Neural cell (in vitro differentiated cells): ENCODE measurements at regions not wholly inside any gene's neighbourhood (a gene's known extent, or its start where the extent isn't known, plus 50 kb on each side); places are given as distances from the start of the nearest gene placed in this dataset.

Source experiments
- H2AFZ ChIP-seq: fragments of 200-600, 300-800 bp; sonication (generic), shearing (Covaris generic); 2 replicates; pipeline ENCODE4 v1.6.0; 2014; ENCODE audit warnings: low read depth, mild to moderate bottlenecking, antibody characterized with exemption, low read length, moderate library complexity
- H3F3A ChIP-seq: fragments of 200-600 bp; shearing (Covaris generic); 2 replicates; pipeline ENCODE4 v1.6.1; 2016; ENCODE audit warnings: mild to moderate bottlenecking, moderate library complexity, mixed read lengths, antibody characterized with exemption, low read length; ENCODE audit not compliant: insufficient read depth, poor library complexity, severe bottlenecking
- H3K27ac ChIP-seq: fragments of 200-600, 300-800 bp; sonication (generic), shearing (Covaris generic); 2 replicates; pipeline ENCODE4 v1.5.1; 2014; ENCODE audit warnings: mild to moderate bottlenecking, low read length, moderate library complexity
- H3K27me3 ChIP-seq: fragments of 300-800, 200-600 bp; sonication (generic), shearing (Covaris generic); 2 replicates; pipeline ENCODE4 v1.6.0; 2014; ENCODE audit warnings: mild to moderate bottlenecking, low read depth, low read length, moderate library complexity; ENCODE audit not compliant: insufficient read depth
- H3K36me3 ChIP-seq: fragments of 300-800, 200-600 bp; sonication (generic), shearing (Covaris generic); 2 replicates; pipeline ENCODE4 v1.5.1; 2014; ENCODE audit warnings: mild to moderate bottlenecking, antibody characterized with exemption, low read length, moderate library complexity; ENCODE audit not compliant: insufficient read depth
- H3K4me2 ChIP-seq: fragments of 300-800, 200-600 bp; sonication (generic), shearing (Covaris generic); 2 replicates; pipeline ENCODE4 v1.6.0; 2014; ENCODE audit warnings: mild to moderate bottlenecking, low read length
- H3K4me3 ChIP-seq: fragments of 300-800, 200-600 bp; sonication (generic), shearing (Covaris generic); 2 replicates; pipeline ENCODE4 v1.5.1; 2014; ENCODE audit warnings: mild to moderate bottlenecking, low read length, moderate library complexity
- H3K79me2 ChIP-seq: fragments of 200-600 bp; shearing (Covaris generic); replicated peaks from 2 replicates; pipeline ENCODE4 v1.6.0; 2014; ENCODE audit warnings: mild to moderate bottlenecking, low read length, moderate library complexity; ENCODE audit not compliant: insufficient read depth
- H3K9ac ChIP-seq: fragments of 300-800, 200-600 bp; sonication (generic), shearing (Covaris generic); 2 replicates; pipeline ENCODE4 v1.6.1; 2016; ENCODE audit warnings: mild to moderate bottlenecking, low read length, mixed read lengths
- H3K9me2 ChIP-seq: fragments of 200-600 bp; shearing (Covaris generic); 2 replicates; pipeline ENCODE4 v1.6.1; 2016; ENCODE audit warnings: mild to moderate bottlenecking, low read length, mixed read lengths; ENCODE audit not compliant: insufficient read depth
- H3K9me3 ChIP-seq: fragments of 200-600, 300-800 bp; sonication (generic), shearing (Covaris generic); 2 replicates; pipeline ENCODE4 v1.6.1; 2016; ENCODE audit warnings: mild to moderate bottlenecking, mixed run types, low read length, moderate library complexity, mixed read lengths
- H4K20me1 ChIP-seq: fragments of 200-600 bp; shearing (Covaris generic); 2 replicates; pipeline ENCODE4 v1.6.1; 2016; ENCODE audit warnings: mild to moderate bottlenecking, mixed run types; ENCODE audit not compliant: insufficient read depth
- EP300 ChIP-seq: fragments of 450-650 bp; conservative IDR thresholded peaks from 2 replicates; pipeline ENCODE4 v1.6.1; 2014; ENCODE audit warnings: antibody characterized with exemption, mild to moderate bottlenecking, moderate library complexity; ENCODE audit not compliant: poor library complexity, severe bottlenecking
- EZH2 ChIP-seq: fragments of 200-600, 300-800 bp; shearing (Covaris generic), sonication (generic); IDR thresholded peaks from 2 replicates; pipeline ENCODE4 v1.6.1; 2014; ENCODE audit warnings: antibody characterized with exemption, low read length, borderline replicate concordance, mild to moderate bottlenecking; ENCODE audit not compliant: insufficient read depth, poor library complexity, severe bottlenecking
- MXI1 ChIP-seq: fragments of 450-650 bp; conservative IDR thresholded peaks from 2 replicates; pipeline ENCODE4 v1.6.1; 2014; ENCODE audit warnings: antibody characterized with exemption, mild to moderate bottlenecking; ENCODE audit not compliant: poor library complexity, severe bottlenecking
- POLR2AphosphoS5 ChIP-seq: IDR thresholded peaks from 2 replicates; pipeline ENCODE4 v1.6.1; 2012
- RAD21 ChIP-seq: fragments of 450-650 bp; conservative IDR thresholded peaks from 2 replicates; pipeline ENCODE4 v1.6.1; 2014; ENCODE audit warnings: antibody characterized with exemption, mild to moderate bottlenecking, moderate library complexity
- SMC3 ChIP-seq: fragments of 450-650 bp; conservative IDR thresholded peaks from 2 replicates; pipeline ENCODE4 v1.6.1; 2014; ENCODE audit warnings: antibody characterized with exemption, mild to moderate bottlenecking, moderate library complexity; ENCODE audit not compliant: poor library complexity
- TAF1 ChIP-seq: IDR thresholded peaks from 2 replicates; pipeline ENCODE4 v1.6.1; 2012; ENCODE audit warnings: low read depth
- TF ChIP-seq, protein P1 (sequence below): fragments of 450-650 bp; IDR thresholded peaks from 2 replicates; pipeline ENCODE4 v1.5.1; 2014; ENCODE audit warnings: antibody characterized with exemption, mild to moderate bottlenecking, moderate library complexity; ENCODE audit not compliant: poor library complexity, severe bottlenecking
- TF ChIP-seq, protein P2 (sequence below): IDR thresholded peaks from 2 replicates; pipeline ENCODE4 v1.6.1; 2012; ENCODE audit warnings: borderline replicate concordance

DNA sequence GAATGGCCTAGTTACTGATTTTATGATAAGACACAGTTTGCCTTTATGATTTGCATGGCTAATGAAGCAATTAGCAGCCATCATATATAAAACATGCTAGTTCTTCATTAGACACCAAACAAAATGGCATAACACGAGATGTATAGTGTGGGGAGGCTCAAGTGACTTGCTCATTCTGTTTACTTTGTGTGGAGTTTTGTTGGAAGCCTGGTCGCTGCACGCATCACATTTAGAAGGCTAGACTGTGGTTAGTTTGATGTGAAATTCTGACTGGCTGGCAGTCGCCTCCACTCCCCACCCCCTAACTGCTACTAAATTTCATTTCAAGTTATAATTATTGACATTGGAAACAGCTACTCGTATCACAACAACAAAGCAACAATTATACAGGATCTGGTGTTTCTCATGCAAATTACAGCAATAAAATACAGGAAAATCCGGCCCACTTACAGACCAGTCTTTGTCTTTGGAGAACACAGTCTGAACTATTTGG, 356.1 kb downstream of the LMO4 start:
- no peak overlapping the region for H3K9ac ChIP-seq

DNA sequence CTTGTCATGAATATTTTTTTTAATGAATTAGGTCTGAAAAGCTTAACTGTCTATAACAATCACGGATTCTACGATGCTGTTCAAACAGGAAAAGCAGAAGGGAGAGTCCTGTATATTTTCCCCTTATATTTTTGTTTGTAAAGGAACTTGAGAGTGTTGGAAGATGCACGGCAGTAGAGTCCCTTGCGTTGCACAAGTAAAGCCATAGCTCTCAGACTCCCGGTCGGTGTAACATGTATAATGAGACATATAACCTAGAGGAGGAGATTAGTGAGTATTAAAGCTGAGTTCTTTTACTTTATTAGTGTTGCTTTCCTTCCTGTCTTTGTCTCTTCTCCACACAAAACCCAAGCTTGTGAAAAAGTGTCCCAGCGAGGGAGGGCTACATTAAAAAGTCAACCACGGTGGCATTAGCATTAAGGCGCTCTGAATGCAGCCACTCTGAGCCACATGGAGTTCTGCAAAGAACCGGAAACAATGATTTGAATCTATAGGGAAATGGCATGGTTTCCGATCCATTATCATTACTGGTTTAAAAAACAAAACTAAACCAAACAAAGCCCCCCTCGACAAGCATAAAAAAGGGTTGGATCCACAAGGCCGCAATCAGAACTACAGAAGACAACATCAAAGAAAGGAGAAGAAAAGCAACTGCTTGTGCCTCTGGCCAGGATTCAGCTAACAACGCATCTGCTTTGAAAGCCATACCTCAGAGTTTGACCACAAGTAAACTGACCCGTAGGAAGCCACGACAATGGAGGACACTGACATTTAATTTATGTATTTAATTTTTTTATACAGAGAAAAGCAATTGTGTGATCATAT, 356.8 kb downstream of the LMO4 start:
- H3K4me2 ChIP-seq, result no peak overlapping the region
- no peaks in the 10 kb centered on the region for H3K79me2 ChIP-seq
- peaks cover 5% of the 10 kb centered on the region for H3K27me3 ChIP-seq
- H3K9me3 ChIP-seq, result no peaks in the 10 kb centered on the region
- no peaks in the 10 kb centered on the region for H3K36me3 ChIP-seq
- H4K20me1 ChIP-seq, result no peaks in the 10 kb centered on the region
- no peak overlapping the region for H3K27ac ChIP-seq
- no peaks in the 10 kb centered on the region for H3K9me2 ChIP-seq
- H3F3A ChIP-seq, result no peaks in the 10 kb centered on the region
- no peak for TF ChIP-seq SMC3
- no peak for TF ChIP-seq RAD21
- no peak for TF ChIP-seq EP300
- TF ChIP-seq POLR2AphosphoS5, result no peak
- TF ChIP-seq, protein P1, sequence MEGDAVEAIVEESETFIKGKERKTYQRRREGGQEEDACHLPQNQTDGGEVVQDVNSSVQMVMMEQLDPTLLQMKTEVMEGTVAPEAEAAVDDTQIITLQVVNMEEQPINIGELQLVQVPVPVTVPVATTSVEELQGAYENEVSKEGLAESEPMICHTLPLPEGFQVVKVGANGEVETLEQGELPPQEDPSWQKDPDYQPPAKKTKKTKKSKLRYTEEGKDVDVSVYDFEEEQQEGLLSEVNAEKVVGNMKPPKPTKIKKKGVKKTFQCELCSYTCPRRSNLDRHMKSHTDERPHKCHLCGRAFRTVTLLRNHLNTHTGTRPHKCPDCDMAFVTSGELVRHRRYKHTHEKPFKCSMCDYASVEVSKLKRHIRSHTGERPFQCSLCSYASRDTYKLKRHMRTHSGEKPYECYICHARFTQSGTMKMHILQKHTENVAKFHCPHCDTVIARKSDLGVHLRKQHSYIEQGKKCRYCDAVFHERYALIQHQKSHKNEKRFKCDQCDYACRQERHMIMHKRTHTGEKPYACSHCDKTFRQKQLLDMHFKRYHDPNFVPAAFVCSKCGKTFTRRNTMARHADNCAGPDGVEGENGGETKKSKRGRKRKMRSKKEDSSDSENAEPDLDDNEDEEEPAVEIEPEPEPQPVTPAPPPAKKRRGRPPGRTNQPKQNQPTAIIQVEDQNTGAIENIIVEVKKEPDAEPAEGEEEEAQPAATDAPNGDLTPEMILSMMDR, result no peak
- TF ChIP-seq EZH2, result no peak
- TF ChIP-seq TAF1, result no peak
- TF ChIP-seq, protein P2, sequence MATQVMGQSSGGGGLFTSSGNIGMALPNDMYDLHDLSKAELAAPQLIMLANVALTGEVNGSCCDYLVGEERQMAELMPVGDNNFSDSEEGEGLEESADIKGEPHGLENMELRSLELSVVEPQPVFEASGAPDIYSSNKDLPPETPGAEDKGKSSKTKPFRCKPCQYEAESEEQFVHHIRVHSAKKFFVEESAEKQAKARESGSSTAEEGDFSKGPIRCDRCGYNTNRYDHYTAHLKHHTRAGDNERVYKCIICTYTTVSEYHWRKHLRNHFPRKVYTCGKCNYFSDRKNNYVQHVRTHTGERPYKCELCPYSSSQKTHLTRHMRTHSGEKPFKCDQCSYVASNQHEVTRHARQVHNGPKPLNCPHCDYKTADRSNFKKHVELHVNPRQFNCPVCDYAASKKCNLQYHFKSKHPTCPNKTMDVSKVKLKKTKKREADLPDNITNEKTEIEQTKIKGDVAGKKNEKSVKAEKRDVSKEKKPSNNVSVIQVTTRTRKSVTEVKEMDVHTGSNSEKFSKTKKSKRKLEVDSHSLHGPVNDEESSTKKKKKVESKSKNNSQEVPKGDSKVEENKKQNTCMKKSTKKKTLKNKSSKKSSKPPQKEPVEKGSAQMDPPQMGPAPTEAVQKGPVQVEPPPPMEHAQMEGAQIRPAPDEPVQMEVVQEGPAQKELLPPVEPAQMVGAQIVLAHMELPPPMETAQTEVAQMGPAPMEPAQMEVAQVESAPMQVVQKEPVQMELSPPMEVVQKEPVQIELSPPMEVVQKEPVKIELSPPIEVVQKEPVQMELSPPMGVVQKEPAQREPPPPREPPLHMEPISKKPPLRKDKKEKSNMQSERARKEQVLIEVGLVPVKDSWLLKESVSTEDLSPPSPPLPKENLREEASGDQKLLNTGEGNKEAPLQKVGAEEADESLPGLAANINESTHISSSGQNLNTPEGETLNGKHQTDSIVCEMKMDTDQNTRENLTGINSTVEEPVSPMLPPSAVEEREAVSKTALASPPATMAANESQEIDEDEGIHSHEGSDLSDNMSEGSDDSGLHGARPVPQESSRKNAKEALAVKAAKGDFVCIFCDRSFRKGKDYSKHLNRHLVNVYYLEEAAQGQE, result no peak
- no peak for TF ChIP-seq MXI1
- H3K4me3 ChIP-seq, result no peak overlapping the region
- no peak overlapping the region for H2AFZ ChIP-seq
- no peak overlapping the region for H3K9ac ChIP-seq

More for the DNA sequence above, 356.1 kb downstream of the LMO4 start:
- TF ChIP-seq MXI1 (no peak), RAD21 (no peak), POLR2AphosphoS5 (no peak), EZH2 (no peak), SMC3 (no peak), EP300 (no peak), TAF1 (no peak)
- TF ChIP-seq, protein P1, result no peak
- TF ChIP-seq, protein P2, result no peak
- Histone ChIP-seq H3K9me2 (no peaks in the 10 kb centered on the region), H3K36me3 (no peaks in the 10 kb centered on the region), H3F3A (no peaks in the 10 kb centered on the region), H3K27ac (no peak overlapping the region), H3K4me2 (no peak overlapping the region), H3K4me3 (no peak overlapping the region), H4K20me1 (no peaks in the 10 kb centered on the region), H3K9me3 (no peaks in the 10 kb centered on the region), H2AFZ (no peak overlapping the region), H3K27me3 (peaks cover 5% of the 10 kb centered on the region), H3K79me2 (no peaks in the 10 kb centered on the region)
